H1 (cell line): ENCODE measurements at regions not wholly inside any gene's neighbourhood (a gene's known extent, or its start where the extent isn't known, plus 50 kb on each side); places are given as distances from the start of the nearest gene placed in this dataset.
A peak's percentile ranks its signal among the peaks of the same experiment; 100 is the strongest.

Experiments
- CTCF ChIA-PET: fragments of 300-600 bp; sonication (Branson Sonifier 250); formaldehyde crosslinking; loops from one replicate; lab custom pipeline; 2021; ENCODE audit not compliant: partially characterized antibody; lab: Charles Lee
- POLR2A ChIA-PET: fragments of 300-600 bp; sonication (Branson Sonifier 250); formaldehyde crosslinking; loops from one replicate; lab custom pipeline; 2021; ENCODE audit warnings: inconsistent platforms; ENCODE audit not compliant: partially characterized antibody; lab: Charles Lee
- DNase-seq, 2 experiments: peaks; one replicate each; pipeline versions ENCODE4 v3.0.0 to v3.0.0-alpha.2; 2010 to 2022; ENCODE audit warnings: low spot score in 2 of 2, low read depth in 1 of 2, mixed read lengths in 1 of 2
- FAIRE-seq: peaks from 2 replicates; lab custom pipeline; 2011; peaks lifted over from hg19 to GRCh38; lab: Jason Lieb, UNC
- H2AFZ ChIP-seq: 2 replicates; pipeline ENCODE4 v1.8.1; 2012; ENCODE audit warnings: low read length, inconsistent platforms
- H2AK5ac ChIP-seq: 2 replicates; pipeline ENCODE4 v1.6.1; 2013; ENCODE audit warnings: low read depth, low read length
- H2BK120ac ChIP-seq: replicated peaks from 2 replicates; pipeline ENCODE3; 2013; ENCODE audit warnings: low read depth, low read length, inconsistent platforms
- H2BK12ac ChIP-seq: 2 replicates; pipeline ENCODE4 v1.6.1; 2013; ENCODE audit warnings: low read depth, low read length
- H2BK15ac ChIP-seq: 2 replicates; pipeline ENCODE4 v1.6.1; 2013; ENCODE audit warnings: low read length
- H2BK20ac ChIP-seq: 2 replicates; pipeline ENCODE4 v1.6.1; 2013; ENCODE audit warnings: low read length
- H2BK5ac ChIP-seq: 2 replicates; pipeline ENCODE4 v1.6.1; 2013; ENCODE audit warnings: low read depth, low read length
- H3K14ac ChIP-seq: 2 replicates; pipeline ENCODE4 v1.6.1; 2013; ENCODE audit warnings: inconsistent platforms; ENCODE audit not compliant: insufficient read length
- H3K18ac ChIP-seq: 2 replicates; pipeline ENCODE4 v1.6.1; 2013; ENCODE audit warnings: low read length; ENCODE audit errors: extremely low read depth
- H3K23ac ChIP-seq: 2 replicates; pipeline ENCODE4 v1.6.1; 2013; ENCODE audit warnings: inconsistent platforms; ENCODE audit not compliant: insufficient read length
- H3K23me2 ChIP-seq: 2 replicates; pipeline ENCODE4 v1.6.1; 2013; ENCODE audit warnings: low read depth, low read length
- H3K27ac ChIP-seq: 2 replicates; pipeline ENCODE4 v1.6.1; 2011; ENCODE audit warnings: low read depth, low read length, inconsistent platforms
- H3K27me3 ChIP-seq, 4 experiments: replicated peaks in 1 of 4; 1 replicate in 1 of 4; 2 replicates in 3 of 4; pipeline versions ENCODE4 v1.6.1 to v1.8.1; 2011 to 2013; ENCODE audit warnings: low read length in 3 of 4, mild to moderate bottlenecking in 3 of 4, inconsistent platforms in 2 of 4, mixed read lengths in 2 of 4, moderate library complexity in 1 of 4; ENCODE audit not compliant: control insufficient read depth in 3 of 4, insufficient read depth in 3 of 4; ENCODE audit errors: extremely low read depth in 1 of 4
- H3K36me3 ChIP-seq, 4 experiments: 2 replicates each; pipeline versions ENCODE4 v1.6.1 to v1.8.1; 2011 to 2013; ENCODE audit warnings: mild to moderate bottlenecking in 4 of 4, low read length in 3 of 4, moderate library complexity in 2 of 4, control low read depth in 1 of 4, inconsistent platforms in 1 of 4; ENCODE audit not compliant: insufficient read depth in 4 of 4, control insufficient read depth in 2 of 4
- H3K4ac ChIP-seq: replicated peaks from 2 replicates; pipeline ENCODE3; 2013; ENCODE audit warnings: low read length, low read depth, mixed read lengths, inconsistent platforms; ENCODE audit not compliant: insufficient read length
- H3K4me1 ChIP-seq, 4 experiments: replicated peaks in 1 of 4; 1 replicate in 1 of 4; 2 replicates in 3 of 4; pipeline versions ENCODE4 v1.6.1 to v1.8.1; 2011 to 2013; ENCODE audit warnings: low read length in 3 of 4, inconsistent platforms in 2 of 4, mixed read lengths in 1 of 4; ENCODE audit not compliant: insufficient read depth in 4 of 4, control insufficient read depth in 3 of 4
- H3K4me2 ChIP-seq, 2 experiments: 2 replicates each; pipeline versions ENCODE4 v1.6.1 to v1.8.1; 2011 to 2013; ENCODE audit warnings: low read depth in 2 of 2, low read length in 2 of 2, control low read depth in 1 of 2, inconsistent platforms in 1 of 2, mild to moderate bottlenecking in 1 of 2; ENCODE audit not compliant: insufficient read depth in 1 of 2
- H3K4me3 ChIP-seq, 4 experiments: fragments of 200-600, 300-600 bp in 1 of 4; sonication (generic), shearing (Covaris generic), sonication (Bioruptor Twin) in 1 of 4; 2 replicates each; pipeline versions ENCODE4 v1.5.1 to v1.8.1; 2011 to 2016; ENCODE audit warnings: low read length in 4 of 4, low read depth in 3 of 4, control low read depth in 2 of 4, inconsistent platforms in 2 of 4, mild to moderate bottlenecking in 2 of 4, mixed read lengths in 1 of 4, moderate library complexity in 1 of 4; ENCODE audit not compliant: insufficient read depth in 2 of 4; ENCODE audit errors: extremely low read depth in 1 of 4
- H3K56ac ChIP-seq: replicated peaks from 2 replicates; pipeline ENCODE3; 2013; ENCODE audit warnings: low read depth, mild to moderate bottlenecking, mixed read lengths, low read length, inconsistent platforms; ENCODE audit not compliant: insufficient read length
- H3K79me1 ChIP-seq: 2 replicates; pipeline ENCODE4 v1.6.1; 2013; ENCODE audit warnings: low read depth, low read length, control low read depth
- H3K79me2 ChIP-seq, 2 experiments: 2 replicates each; pipeline versions ENCODE4 v1.6.1 to v1.8.1; 2012 to 2013; ENCODE audit warnings: low read length in 2 of 2, mild to moderate bottlenecking in 2 of 2, inconsistent platforms in 1 of 2; ENCODE audit not compliant: insufficient read depth in 2 of 2, control insufficient read depth in 1 of 2
- H3K9ac ChIP-seq, 4 experiments: replicated peaks in 1 of 4; 1 replicate in 1 of 4; 2 replicates in 3 of 4; pipeline versions ENCODE4 v1.6.1 to v1.8.1; 2011 to 2013; ENCODE audit warnings: low read depth in 3 of 4, low read length in 3 of 4, control low read depth in 2 of 4, mild to moderate bottlenecking in 2 of 4, moderate library complexity in 2 of 4, inconsistent platforms in 1 of 4; ENCODE audit errors: extremely low read depth in 1 of 4
- H3K9me3 ChIP-seq, 2 experiments: 2 replicates each; pipeline versions ENCODE4 v1.6.1 to v1.8.1; 2012 to 2013; ENCODE audit warnings: mild to moderate bottlenecking in 2 of 2, moderate library complexity in 2 of 2, control low read depth in 1 of 2, inconsistent platforms in 1 of 2, low read depth in 1 of 2, low read length in 1 of 2, mixed read lengths in 1 of 2; ENCODE audit not compliant: insufficient read depth in 2 of 2
- H4K20me1 ChIP-seq, 2 experiments: replicated peaks in 1 of 2; 2 replicates each; pipeline versions ENCODE3 to v1.8.1; 2011 to 2013; ENCODE audit warnings: inconsistent platforms in 2 of 2, low read length in 2 of 2, mild to moderate bottlenecking in 1 of 2; ENCODE audit not compliant: insufficient read depth in 2 of 2, control insufficient read depth in 1 of 2
- H4K5ac ChIP-seq: 2 replicates; pipeline ENCODE4 v1.6.1; 2013; ENCODE audit warnings: low read length, low read depth, mixed read lengths, inconsistent platforms; ENCODE audit not compliant: insufficient read length
- H4K8ac ChIP-seq: 2 replicates; pipeline ENCODE4 v1.8.0; 2013; ENCODE audit warnings: mild to moderate bottlenecking, moderate library complexity, low read length, inconsistent platforms; ENCODE audit not compliant: insufficient read depth; ENCODE audit errors: extremely low read depth
- H4K91ac ChIP-seq: replicated peaks from 2 replicates; pipeline ENCODE3; 2013; ENCODE audit warnings: low read length, mixed read lengths, inconsistent platforms; ENCODE audit not compliant: insufficient read length
- KDM5A ChIP-seq: fragments of 200-600 bp; IDR thresholded peaks from 2 replicates; pipeline ENCODE4 v1.7.1; 2012; ENCODE audit warnings: mild to moderate bottlenecking, low read length, inconsistent platforms, mixed read lengths
- POLR2A ChIP-seq, 2 experiments: IDR thresholded peaks; 1 replicate in 1 of 2; 2 replicates in 1 of 2; pipeline ENCODE4 v1.6.1; 2011; ENCODE audit warnings: low read depth in 2 of 2, low read length in 2 of 2, mild to moderate bottlenecking in 2 of 2; ENCODE audit errors: control extremely low read depth in 1 of 2
- RXRA ChIP-seq: IDR thresholded peaks from 2 replicates; pipeline ENCODE4 v1.6.1; 2011; ENCODE audit warnings: low read depth, mild to moderate bottlenecking, low read length, moderate library complexity; ENCODE audit not compliant: insufficient read depth
- TCF12 ChIP-seq: IDR thresholded peaks from 2 replicates; pipeline ENCODE4 v1.6.1; 2011; ENCODE audit warnings: low read depth, mild to moderate bottlenecking, low read length
- WGBS, 2 experiments: shearing (Covaris generic) in 1 of 2; methylation state at CpG; one replicate each; pipeline versions ENCODE4 v1.1.6 to v1.1.7; 2013 to 2015; ENCODE audit warnings: low lambda C conversion rate in 2 of 2, mixed read lengths in 2 of 2, inconsistent platforms in 1 of 2, low coverage in 1 of 2, missing lambda C conversion rate in 1 of 2; ENCODE audit not compliant: insufficient replicate concordance in 2 of 2, insufficient coverage in 1 of 2, insufficient read length in 1 of 2; ENCODE audit errors: extremely low coverage in 1 of 2, missing lambda C conversion rate in 1 of 2; 5-methylcytosine and 5-hydroxymethylcytosine counted together

DNA sequence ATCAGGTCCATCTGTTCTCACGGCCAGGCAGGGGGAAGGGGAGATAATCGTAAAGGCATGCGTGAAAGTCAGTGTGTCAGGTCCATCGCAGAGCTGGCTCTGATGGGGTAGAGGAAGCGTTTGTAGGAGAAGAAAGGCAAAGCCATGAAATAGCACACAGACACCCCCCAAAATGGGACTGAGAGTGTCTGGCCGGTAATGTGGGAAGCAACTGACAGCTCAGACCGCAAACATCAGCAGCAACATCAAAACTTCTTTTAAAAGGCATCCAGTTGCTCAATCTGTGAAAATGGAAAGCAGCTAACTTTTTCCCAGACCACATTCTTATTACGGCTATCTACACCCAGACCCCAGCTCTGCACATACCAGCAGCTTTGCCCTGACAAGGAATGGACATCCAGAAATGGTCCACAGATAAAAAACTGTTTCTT, 232.6 kb downstream of the EN1 start:
- WGBS, 2 experiments = 93% methylated on average over 7 of the region's 8 CpGs; no CpG with 5 or more reads in 1 of the 2 experiments
- FAIRE-seq = no peak

More for the DNA sequence above, 232.6 kb downstream of the EN1 start:
- Histone ChIP-seq H3K36me3 (no peaks in the 10 kb centered on the region), H3K27ac (no peak overlapping the region), H4K91ac (no peak overlapping the region), H4K8ac (no peak overlapping the region; the same call in 1 of the 2 replicates), H2BK12ac (no peak overlapping the region), H4K20me1 (no peaks in the 10 kb centered on the region), H3K18ac (no peak overlapping the region), H4K5ac (no peak overlapping the region), H3K79me1 (no peaks in the 10 kb centered on the region), H3K9me3 (no peaks in the 10 kb centered on the region), H2BK20ac (no peak overlapping the region), H2BK5ac (no peak overlapping the region), H3K4me3 (no peak overlapping the region), H3K23me2 (no peaks in the 10 kb centered on the region), H3K4ac (no peak overlapping the region), H2AFZ (peak overlapping the region; percentile 58; the same call in 1 of the 2 replicates), H3K9ac (no peak overlapping the region), H2AK5ac (no peak overlapping the region), H3K23ac (no peak overlapping the region), H3K79me2 (no peaks in the 10 kb centered on the region), H3K56ac (no peak overlapping the region), H3K14ac (no peak overlapping the region), H2BK120ac (no peak overlapping the region), H3K4me1 (0 out of 7 replicates have a peak, but pooled peaks cover 0 to 2% (median 0%) of the 10 kb centered on the region in 4 experiments), H3K4me2 (no peak overlapping the region), H3K27me3 (no peaks in the 10 kb centered on the region; a peak in 1 of 7 replicates), H2BK15ac (no peak overlapping the region)
- CTCF ChIA-PET = interaction anchor here (0.5 to 1.1 kb wide), 3 partner anchors 11 to 1861 kb away, joined by 3 to 4 read pairs (median 3); no protein-coding TSS in a partner anchor
- TF ChIP-seq TCF12 (no peak), RXRA (no peak), KDM5A (no peak), POLR2A (IDR thresholded peaks at IDR 0.05; ENCODE audit: control extremely low read depth in 1 of 2, low read depth in 2 of 2, low read length in 2 of 2) (no peak)
- DNase-seq = no peak
- POLR2A ChIA-PET = no interaction called here
